ENCODE measurements at regions not wholly inside any gene's neighbourhood (a gene's known extent, or its start where the extent isn't known, plus 50 kb on each side); places are given as distances from the start of the nearest gene placed in this dataset.

- TF ChIP-seq CTCF (IDR thresholded peaks at IDR 0.05) (no peak), POLR2A (IDR thresholded peaks at IDR 0.05) (no peak)
Measured at GRCh38 chr15:81475926-81476325, 101.9 kb upstream of the TMC3 start.
